ENCODE measurements at regions not wholly inside any gene's neighbourhood (a gene's known extent, or its start where the extent isn't known, plus 50 kb on each side); places are given as distances from the start of the nearest gene placed in this dataset.

- TF ChIP-seq, protein P1, sequence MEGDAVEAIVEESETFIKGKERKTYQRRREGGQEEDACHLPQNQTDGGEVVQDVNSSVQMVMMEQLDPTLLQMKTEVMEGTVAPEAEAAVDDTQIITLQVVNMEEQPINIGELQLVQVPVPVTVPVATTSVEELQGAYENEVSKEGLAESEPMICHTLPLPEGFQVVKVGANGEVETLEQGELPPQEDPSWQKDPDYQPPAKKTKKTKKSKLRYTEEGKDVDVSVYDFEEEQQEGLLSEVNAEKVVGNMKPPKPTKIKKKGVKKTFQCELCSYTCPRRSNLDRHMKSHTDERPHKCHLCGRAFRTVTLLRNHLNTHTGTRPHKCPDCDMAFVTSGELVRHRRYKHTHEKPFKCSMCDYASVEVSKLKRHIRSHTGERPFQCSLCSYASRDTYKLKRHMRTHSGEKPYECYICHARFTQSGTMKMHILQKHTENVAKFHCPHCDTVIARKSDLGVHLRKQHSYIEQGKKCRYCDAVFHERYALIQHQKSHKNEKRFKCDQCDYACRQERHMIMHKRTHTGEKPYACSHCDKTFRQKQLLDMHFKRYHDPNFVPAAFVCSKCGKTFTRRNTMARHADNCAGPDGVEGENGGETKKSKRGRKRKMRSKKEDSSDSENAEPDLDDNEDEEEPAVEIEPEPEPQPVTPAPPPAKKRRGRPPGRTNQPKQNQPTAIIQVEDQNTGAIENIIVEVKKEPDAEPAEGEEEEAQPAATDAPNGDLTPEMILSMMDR (conservative IDR thresholded peaks at IDR 0.05 in 1 of 2, IDR thresholded peaks at IDR 0.05 in 1 of 2; ENCODE audit: low read depth in 1 of 2, low read length in 2 of 2): no peak
- no peak for TF ChIP-seq EZH2 (IDR thresholded peaks at IDR 0.05; ENCODE audit: low read length, missing control alignments)
Measured at GRCh38 chr10:33434933-33435332, 100.5 kb upstream of the NRP1 start.
